SK-N-SH treated with all-trans-retinoic acid at 6 μM for 48 hours (cell line): ENCODE measurements at regions not wholly inside any gene's neighbourhood (a gene's known extent, or its start where the extent isn't known, plus 50 kb on each side); places are given as distances from the start of the nearest gene placed in this dataset.
A peak's percentile ranks its signal among the peaks of the same experiment; 100 is the strongest.

Experiments used
- ARNTL ChIP-seq: fragments of 450-650 bp; formaldehyde crosslinking; IDR thresholded peaks from 2 replicates; pipeline ENCODE4 v1.5.0; 2020; ENCODE audit warnings: low read depth, mild to moderate bottlenecking, moderate library complexity, borderline replicate concordance
- ESRRG ChIP-seq: fragments of 250-450 bp; sonication (Bioruptor Pico); IDR thresholded peaks from 2 replicates; pipeline ENCODE4 v1.6.1; 2021; ENCODE audit warnings: mild to moderate bottlenecking
- GLIS3 ChIP-seq: fragments of 250-450 bp; sonication (Bioruptor Pico); IDR thresholded peaks from 2 replicates; pipeline ENCODE4 v1.5.0; 2020; ENCODE audit warnings: mild to moderate bottlenecking, moderate library complexity
- OSR1 ChIP-seq: fragments of 250-450 bp; sonication (Bioruptor Pico); IDR thresholded peaks from 2 replicates; pipeline ENCODE4 v1.8.0; 2022; ENCODE audit warnings: moderate library complexity, mild to moderate bottlenecking, inconsistent platforms
- RARB ChIP-seq: fragments of 250-450 bp; sonication (Bioruptor Pico); IDR thresholded peaks from 2 replicates; pipeline ENCODE4 v1.8.0; 2021; ENCODE audit warnings: mild to moderate bottlenecking, moderate library complexity
- SNAI2 ChIP-seq: fragments of 250-450 bp; sonication (Bioruptor Pico); IDR thresholded peaks from 2 replicates; pipeline ENCODE4 v1.5.0; 2020; ENCODE audit warnings: mild to moderate bottlenecking, moderate library complexity
- ZC3H10 ChIP-seq: fragments of 250-450 bp; sonication (Bioruptor Pico); IDR thresholded peaks from 2 replicates; pipeline ENCODE4 v1.5.1; 2021; ENCODE audit warnings: mild to moderate bottlenecking, moderate library complexity
- ZFP3 ChIP-seq: fragments of 250-450 bp; sonication (Bioruptor Pico); IDR thresholded peaks from 2 replicates; pipeline ENCODE4 v1.5.0; 2020; ENCODE audit warnings: mild to moderate bottlenecking, moderate library complexity
- ZFP30 ChIP-seq: fragments of 450-650 bp; formaldehyde crosslinking; IDR thresholded peaks from 2 replicates; pipeline ENCODE4 v1.5.0; 2022; ENCODE audit warnings: mild to moderate bottlenecking, moderate library complexity
- ZNF8 ChIP-seq: fragments of 450-650 bp; formaldehyde crosslinking; IDR thresholded peaks from 2 replicates; pipeline ENCODE4 v1.5.0; 2020; ENCODE audit warnings: mild to moderate bottlenecking, moderate library complexity
- TF ChIP-seq, protein P1 (sequence below): fragments of 250-450 bp; sonication (Bioruptor Pico); IDR thresholded peaks from 2 replicates; pipeline ENCODE4 v1.8.0; 2020; ENCODE audit warnings: mild to moderate bottlenecking, moderate library complexity, borderline replicate concordance
- TF ChIP-seq, protein P2 (sequence below): fragments of 250-450 bp; sonication (Bioruptor Pico); IDR thresholded peaks from 2 replicates; pipeline ENCODE4 v1.5.1; 2021; ENCODE audit warnings: mild to moderate bottlenecking, moderate library complexity
- TF ChIP-seq, protein P3 (sequence below): fragments of 250-450 bp; sonication (Bioruptor Pico); IDR thresholded peaks from 2 replicates; pipeline ENCODE4 v1.8.0; 2021; ENCODE audit warnings: low read depth, mild to moderate bottlenecking, moderate library complexity, borderline replicate concordance
- TF ChIP-seq, protein P4 (sequence below): fragments of 250-450 bp; sonication (Bioruptor Pico); IDR thresholded peaks from 2 replicates; pipeline ENCODE4 v1.5.0; 2020; ENCODE audit warnings: mild to moderate bottlenecking, moderate library complexity

DNA sequence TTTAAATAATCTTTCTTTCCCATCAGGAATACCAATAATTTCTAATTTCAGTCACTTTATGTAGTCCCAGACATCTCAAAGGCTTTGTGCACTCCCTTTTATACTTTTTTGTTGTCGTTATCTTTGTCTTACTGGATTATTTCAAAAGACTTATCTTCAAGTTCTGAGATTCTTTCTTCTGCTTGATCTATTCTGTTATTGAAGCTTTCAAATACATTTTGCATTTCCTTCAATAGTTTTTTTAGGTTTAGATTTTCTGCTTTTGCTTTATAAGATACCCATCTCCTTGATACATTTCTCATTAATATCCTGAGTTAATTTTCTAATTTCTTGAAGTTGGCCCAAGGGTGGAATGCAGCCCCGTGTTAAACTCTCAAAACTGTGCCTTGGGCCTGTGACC is 432.4 kb downstream of the RIT2 start:
- no peak for TF ChIP-seq OSR1
- TF ChIP-seq SNAI2 = no peak
- TF ChIP-seq ZFP30 (CRISPR knock-in tag) = peak; percentile 87
- TF ChIP-seq, protein P1, sequence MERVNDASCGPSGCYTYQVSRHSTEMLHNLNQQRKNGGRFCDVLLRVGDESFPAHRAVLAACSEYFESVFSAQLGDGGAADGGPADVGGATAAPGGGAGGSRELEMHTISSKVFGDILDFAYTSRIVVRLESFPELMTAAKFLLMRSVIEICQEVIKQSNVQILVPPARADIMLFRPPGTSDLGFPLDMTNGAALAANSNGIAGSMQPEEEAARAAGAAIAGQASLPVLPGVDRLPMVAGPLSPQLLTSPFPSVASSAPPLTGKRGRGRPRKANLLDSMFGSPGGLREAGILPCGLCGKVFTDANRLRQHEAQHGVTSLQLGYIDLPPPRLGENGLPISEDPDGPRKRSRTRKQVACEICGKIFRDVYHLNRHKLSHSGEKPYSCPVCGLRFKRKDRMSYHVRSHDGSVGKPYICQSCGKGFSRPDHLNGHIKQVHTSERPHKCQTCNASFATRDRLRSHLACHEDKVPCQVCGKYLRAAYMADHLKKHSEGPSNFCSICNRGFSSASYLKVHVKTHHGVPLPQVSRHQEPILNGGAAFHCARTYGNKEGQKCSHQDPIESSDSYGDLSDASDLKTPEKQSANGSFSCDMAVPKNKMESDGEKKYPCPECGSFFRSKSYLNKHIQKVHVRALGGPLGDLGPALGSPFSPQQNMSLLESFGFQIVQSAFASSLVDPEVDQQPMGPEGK (CRISPR knock-in tag) = no peak
- TF ChIP-seq RARB (CRISPR knock-in tag) = no peak
- no peak for TF ChIP-seq ZC3H10 (CRISPR knock-in tag)
- TF ChIP-seq ARNTL (CRISPR knock-in tag) = no peak
- TF ChIP-seq GLIS3 (CRISPR knock-in tag) = no peak
- no peak for TF ChIP-seq ZNF8 (CRISPR knock-in tag)
- TF ChIP-seq, protein P2, sequence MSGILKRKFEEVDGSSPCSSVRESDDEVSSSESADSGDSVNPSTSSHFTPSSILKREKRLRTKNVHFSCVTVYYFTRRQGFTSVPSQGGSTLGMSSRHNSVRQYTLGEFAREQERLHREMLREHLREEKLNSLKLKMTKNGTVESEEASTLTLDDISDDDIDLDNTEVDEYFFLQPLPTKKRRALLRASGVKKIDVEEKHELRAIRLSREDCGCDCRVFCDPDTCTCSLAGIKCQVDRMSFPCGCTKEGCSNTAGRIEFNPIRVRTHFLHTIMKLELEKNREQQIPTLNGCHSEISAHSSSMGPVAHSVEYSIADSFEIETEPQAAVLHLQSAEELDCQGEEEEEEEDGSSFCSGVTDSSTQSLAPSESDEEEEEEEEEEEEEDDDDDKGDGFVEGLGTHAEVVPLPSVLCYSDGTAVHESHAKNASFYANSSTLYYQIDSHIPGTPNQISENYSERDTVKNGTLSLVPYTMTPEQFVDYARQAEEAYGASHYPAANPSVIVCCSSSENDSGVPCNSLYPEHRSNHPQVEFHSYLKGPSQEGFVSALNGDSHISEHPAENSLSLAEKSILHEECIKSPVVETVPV (CRISPR knock-in tag) = no peak
- no peak for TF ChIP-seq ZFP3 (CRISPR knock-in tag)
- no peak for TF ChIP-seq ESRRG (CRISPR knock-in tag)
- TF ChIP-seq, protein P3, sequence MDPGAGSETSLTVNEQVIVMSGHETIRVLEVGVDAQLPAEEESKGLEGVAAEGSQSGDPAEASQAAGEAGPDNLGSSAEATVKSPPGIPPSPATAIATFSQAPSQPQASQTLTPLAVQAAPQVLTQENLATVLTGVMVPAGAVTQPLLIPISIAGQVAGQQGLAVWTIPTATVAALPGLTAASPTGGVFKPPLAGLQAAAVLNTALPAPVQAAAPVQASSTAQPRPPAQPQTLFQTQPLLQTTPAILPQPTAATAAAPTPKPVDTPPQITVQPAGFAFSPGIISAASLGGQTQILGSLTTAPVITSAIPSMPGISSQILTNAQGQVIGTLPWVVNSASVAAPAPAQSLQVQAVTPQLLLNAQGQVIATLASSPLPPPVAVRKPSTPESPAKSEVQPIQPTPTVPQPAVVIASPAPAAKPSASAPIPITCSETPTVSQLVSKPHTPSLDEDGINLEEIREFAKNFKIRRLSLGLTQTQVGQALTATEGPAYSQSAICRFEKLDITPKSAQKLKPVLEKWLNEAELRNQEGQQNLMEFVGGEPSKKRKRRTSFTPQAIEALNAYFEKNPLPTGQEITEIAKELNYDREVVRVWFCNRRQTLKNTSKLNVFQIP = no peak
- TF ChIP-seq, protein P4, sequence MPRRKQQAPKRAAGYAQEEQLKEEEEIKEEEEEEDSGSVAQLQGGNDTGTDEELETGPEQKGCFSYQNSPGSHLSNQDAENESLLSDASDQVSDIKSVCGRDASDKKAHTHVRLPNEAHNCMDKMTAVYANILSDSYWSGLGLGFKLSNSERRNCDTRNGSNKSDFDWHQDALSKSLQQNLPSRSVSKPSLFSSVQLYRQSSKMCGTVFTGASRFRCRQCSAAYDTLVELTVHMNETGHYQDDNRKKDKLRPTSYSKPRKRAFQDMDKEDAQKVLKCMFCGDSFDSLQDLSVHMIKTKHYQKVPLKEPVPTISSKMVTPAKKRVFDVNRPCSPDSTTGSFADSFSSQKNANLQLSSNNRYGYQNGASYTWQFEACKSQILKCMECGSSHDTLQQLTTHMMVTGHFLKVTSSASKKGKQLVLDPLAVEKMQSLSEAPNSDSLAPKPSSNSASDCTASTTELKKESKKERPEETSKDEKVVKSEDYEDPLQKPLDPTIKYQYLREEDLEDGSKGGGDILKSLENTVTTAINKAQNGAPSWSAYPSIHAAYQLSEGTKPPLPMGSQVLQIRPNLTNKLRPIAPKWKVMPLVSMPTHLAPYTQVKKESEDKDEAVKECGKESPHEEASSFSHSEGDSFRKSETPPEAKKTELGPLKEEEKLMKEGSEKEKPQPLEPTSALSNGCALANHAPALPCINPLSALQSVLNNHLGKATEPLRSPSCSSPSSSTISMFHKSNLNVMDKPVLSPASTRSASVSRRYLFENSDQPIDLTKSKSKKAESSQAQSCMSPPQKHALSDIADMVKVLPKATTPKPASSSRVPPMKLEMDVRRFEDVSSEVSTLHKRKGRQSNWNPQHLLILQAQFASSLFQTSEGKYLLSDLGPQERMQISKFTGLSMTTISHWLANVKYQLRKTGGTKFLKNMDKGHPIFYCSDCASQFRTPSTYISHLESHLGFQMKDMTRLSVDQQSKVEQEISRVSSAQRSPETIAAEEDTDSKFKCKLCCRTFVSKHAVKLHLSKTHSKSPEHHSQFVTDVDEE (CRISPR knock-in tag) = no peak
